ENCODE measurements at regions not wholly inside any gene's neighbourhood (a gene's known extent, or its start where the extent isn't known, plus 50 kb on each side); places are given as distances from the start of the nearest gene placed in this dataset.

GRCh38 chr12:88839486-88839885, 259.2 kb upstream of the KITLG start:
- TF ChIP-seq POLR2A (IDR thresholded peaks at IDR 0.05; ENCODE audit: low read length) (no peak), GATA1 (IDR thresholded peaks at IDR 0.05; ENCODE audit: low read depth, low read length) (no peak)
